Breast epithelium (tissue), 3 donors: ENCODE measurements at regions not wholly inside any gene's neighbourhood (a gene's known extent, or its start where the extent isn't known, plus 50 kb on each side); places are given as distances from the start of the nearest gene placed in this dataset.

Experiments
- POLR2A ChIP-seq: fragments of 450-650 bp; IDR thresholded peaks from one replicate; pipeline ENCODE4 v1.6.1; 2016; ENCODE audit warnings: antibody characterized with exemption, mild to moderate bottlenecking, moderate library complexity
- TF ChIP-seq, protein P1 (sequence below), 3 donors: fragments of 450-650 bp; IDR thresholded peaks; one replicate each; pipeline ENCODE4 v1.5.1; 2016 to 2017; ENCODE audit warnings: antibody characterized with exemption in 3 of 3, mild to moderate bottlenecking in 3 of 3, moderate library complexity in 3 of 3

DNA sequence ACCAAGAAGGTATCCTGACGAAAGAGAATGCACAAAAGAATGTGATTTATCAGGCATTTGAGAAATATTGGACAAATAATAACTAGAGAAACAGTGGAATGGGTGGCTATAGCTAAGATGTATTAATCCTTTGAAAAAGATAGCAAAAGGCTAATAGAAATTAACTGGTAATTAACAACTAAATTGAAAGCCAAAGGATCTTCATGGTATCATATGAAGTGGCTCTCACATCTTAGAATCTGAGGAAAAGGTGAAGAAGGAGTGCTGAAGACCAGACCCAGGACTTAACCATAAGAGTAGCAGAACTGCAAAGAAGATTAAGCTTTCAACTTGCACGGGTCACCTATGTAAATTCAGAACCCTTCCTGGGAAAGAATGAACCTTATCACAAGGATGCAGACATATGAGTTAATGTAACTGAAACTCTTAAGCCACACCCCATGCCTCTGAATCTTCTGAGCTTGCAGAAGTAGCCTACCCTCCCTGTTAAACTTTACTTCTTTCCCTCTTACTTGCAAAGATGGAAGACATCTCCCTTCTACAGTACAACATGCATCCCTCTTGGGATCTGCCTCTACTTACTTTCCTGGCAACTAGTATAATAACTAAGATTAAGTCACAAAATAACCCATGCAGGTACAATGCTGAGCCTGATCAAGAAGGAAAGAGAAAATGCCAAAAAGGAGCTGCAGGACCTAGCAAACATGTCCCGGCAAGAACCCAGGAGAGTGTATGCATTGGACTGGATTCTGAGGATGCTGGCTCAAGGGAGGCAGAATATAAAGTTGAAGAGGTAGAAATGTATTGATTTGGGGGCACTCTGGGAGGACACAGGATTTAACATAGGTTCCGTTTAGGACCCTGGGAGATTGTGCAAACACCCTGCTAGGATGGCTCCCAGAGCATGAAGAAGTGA, 395.5 kb upstream of the SLC30A5 start:
- TF ChIP-seq, protein P1, sequence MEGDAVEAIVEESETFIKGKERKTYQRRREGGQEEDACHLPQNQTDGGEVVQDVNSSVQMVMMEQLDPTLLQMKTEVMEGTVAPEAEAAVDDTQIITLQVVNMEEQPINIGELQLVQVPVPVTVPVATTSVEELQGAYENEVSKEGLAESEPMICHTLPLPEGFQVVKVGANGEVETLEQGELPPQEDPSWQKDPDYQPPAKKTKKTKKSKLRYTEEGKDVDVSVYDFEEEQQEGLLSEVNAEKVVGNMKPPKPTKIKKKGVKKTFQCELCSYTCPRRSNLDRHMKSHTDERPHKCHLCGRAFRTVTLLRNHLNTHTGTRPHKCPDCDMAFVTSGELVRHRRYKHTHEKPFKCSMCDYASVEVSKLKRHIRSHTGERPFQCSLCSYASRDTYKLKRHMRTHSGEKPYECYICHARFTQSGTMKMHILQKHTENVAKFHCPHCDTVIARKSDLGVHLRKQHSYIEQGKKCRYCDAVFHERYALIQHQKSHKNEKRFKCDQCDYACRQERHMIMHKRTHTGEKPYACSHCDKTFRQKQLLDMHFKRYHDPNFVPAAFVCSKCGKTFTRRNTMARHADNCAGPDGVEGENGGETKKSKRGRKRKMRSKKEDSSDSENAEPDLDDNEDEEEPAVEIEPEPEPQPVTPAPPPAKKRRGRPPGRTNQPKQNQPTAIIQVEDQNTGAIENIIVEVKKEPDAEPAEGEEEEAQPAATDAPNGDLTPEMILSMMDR (IDR thresholded peaks at IDR 0.05) = no peak
- no peak for TF ChIP-seq POLR2A
